HL-60 (cell line): ENCODE measurements at regions not wholly inside any gene's neighbourhood (a gene's known extent, or its start where the extent isn't known, plus 50 kb on each side); places are given as distances from the start of the nearest gene placed in this dataset.

Experiments used
- CTCF ChIP-seq: IDR thresholded peaks from one replicate; pipeline ENCODE4 v1.5.1; 2011; ENCODE audit warnings: low read length, control low read depth, inconsistent platforms; ENCODE audit not compliant: insufficient read depth
- POLR2AphosphoS5 ChIP-seq: IDR thresholded peaks from 2 replicates; pipeline ENCODE4 v1.6.1; 2012; ENCODE audit warnings: low read depth

- TF ChIP-seq CTCF (no peak), POLR2AphosphoS5 (no peak)
Observed at GRCh38 chr6:71531841-71532240, 243.2 kb downstream of the OGFRL1 start.
